Skeletal muscle satellite cell (primary cell): ENCODE measurements at regions not wholly inside any gene's neighbourhood (a gene's known extent, or its start where the extent isn't known, plus 50 kb on each side); places are given as distances from the start of the nearest gene placed in this dataset.
"Not testable (repeated sequence)": the region's sequence is repeated elsewhere in the genome, so short reads cannot be mapped to it uniquely, and the experiment has no call there.

ENCODE experiments used
- H3K27me3 ChIP-seq: 2 replicates; pipeline ENCODE4 v1.7.0; 2013; ENCODE audit warnings: low read length; ENCODE audit not compliant: control insufficient read depth, insufficient read depth
- H3K36me3 ChIP-seq: 2 replicates; pipeline ENCODE4 v1.7.0; 2013; ENCODE audit warnings: mild to moderate bottlenecking, control low read depth, low read length; ENCODE audit not compliant: insufficient read depth
- H3K4me1 ChIP-seq: 2 replicates; pipeline ENCODE4 v1.7.0; 2013; ENCODE audit warnings: low read length; ENCODE audit not compliant: control insufficient read depth, insufficient read depth
- H3K4me2 ChIP-seq: 2 replicates; pipeline ENCODE4 v1.7.0; 2013; ENCODE audit warnings: mild to moderate bottlenecking, low read length
- H3K4me3 ChIP-seq: 2 replicates; pipeline ENCODE4 v1.7.0; 2013; ENCODE audit warnings: low read length
- H3K9ac ChIP-seq: 2 replicates; pipeline ENCODE4 v1.7.0; 2013; ENCODE audit warnings: mild to moderate bottlenecking, low read depth, low read length, moderate library complexity
- H3K9me3 ChIP-seq: replicated peaks from 2 replicates; pipeline ENCODE4 v1.7.0; 2013; ENCODE audit warnings: mild to moderate bottlenecking, control low read depth, low read length

- no peaks in the 10 kb centered on the region for H3K27me3 ChIP-seq
- H3K4me1 ChIP-seq = peaks cover 21% of the 10 kb centered on the region
These were observed 66.7 kb upstream of the GOLGA8B start for GRCh38 chr15:34650177-34650576.

DNA sequence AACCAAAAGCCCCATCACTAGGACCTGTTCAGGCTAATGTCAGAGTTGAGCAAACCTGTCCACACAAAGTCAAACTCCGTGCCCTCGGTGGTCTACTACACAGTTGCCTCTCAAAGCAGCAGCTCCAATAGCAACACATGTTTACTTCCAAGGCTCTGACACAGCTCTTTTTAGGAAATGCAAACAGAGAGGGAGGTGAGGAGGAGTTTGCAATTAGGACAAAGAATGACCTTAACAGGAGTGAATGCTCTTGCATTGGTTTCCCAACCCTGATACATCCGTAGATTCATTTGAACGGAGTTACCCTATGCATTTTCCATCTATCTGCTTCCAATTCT lies 64.8 kb upstream of the GOLGA8B start:
- H3K4me1 ChIP-seq = peaks cover 26% of the 10 kb centered on the region
- no peak overlapping the region for H3K4me3 ChIP-seq
- peaks cover 2% of the 10 kb centered on the region for H3K9me3 ChIP-seq
- no peak overlapping the region for H3K9ac ChIP-seq
- no peak overlapping the region for H3K4me2 ChIP-seq
- H3K36me3 ChIP-seq = no peaks in the 10 kb centered on the region
- H3K27me3 ChIP-seq = no peaks in the 10 kb centered on the region

More at GRCh38 chr15:34650177-34650576, 66.7 kb upstream of the GOLGA8B start:
- Histone ChIP-seq H3K9me3 (no peaks in the 10 kb centered on the region), H3K4me2 (no peak overlapping the region), H3K4me3 (no peak overlapping the region), H3K36me3 (no peaks in the 10 kb centered on the region), H3K9ac (no peak overlapping the region)

- H3K36me3 ChIP-seq = no peaks in the 10 kb centered on the region
- peaks cover 26% of the 10 kb centered on the region for H3K4me1 ChIP-seq
- H3K9me3 ChIP-seq = peaks cover 2% of the 10 kb centered on the region
- H3K27me3 ChIP-seq = no peaks in the 10 kb centered on the region
- H3K9ac ChIP-seq = no peak overlapping the region
- H3K4me3 ChIP-seq = no peak overlapping the region
- no peak overlapping the region for H3K4me2 ChIP-seq
These were observed 64.3 kb upstream of the GOLGA8B start for GRCh38 chr15:34647569-34648293.

DNA sequence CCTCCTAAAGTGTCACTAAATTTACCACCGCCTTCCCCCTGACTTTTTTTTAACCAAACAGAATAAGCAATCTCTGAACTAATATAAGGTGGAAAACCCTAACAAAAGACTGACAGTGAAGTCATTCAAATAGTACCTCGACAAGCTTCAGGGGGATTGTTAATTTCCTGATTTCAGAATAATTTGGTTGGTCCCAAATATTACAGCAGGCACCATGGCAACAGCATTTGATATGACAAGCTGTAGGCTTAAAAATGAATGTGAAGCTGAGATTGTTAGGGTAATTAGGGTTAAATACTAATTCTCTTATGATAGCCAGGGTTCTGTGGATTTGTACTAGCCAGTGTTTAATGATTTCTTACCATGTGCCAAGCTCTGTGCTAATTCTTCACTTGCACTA lies 63.5 kb upstream of the GOLGA8B start:
- Histone ChIP-seq H3K4me3 (no peak overlapping the region), H3K9me3 (peaks cover 2% of the 10 kb centered on the region), H3K4me2 (no peak overlapping the region), H3K9ac (no peak overlapping the region), H3K36me3 (no peaks in the 10 kb centered on the region), H3K4me1 (peaks cover 26% of the 10 kb centered on the region), H3K27me3 (no peaks in the 10 kb centered on the region)

GRCh38 chr15:34644851-34645250 lies 61.4 kb upstream of the GOLGA8B start:
- Histone ChIP-seq H3K27me3 (no peaks in the 10 kb centered on the region), H3K9ac (no peak overlapping the region), H3K4me3 (no peak overlapping the region), H3K36me3 (no peaks in the 10 kb centered on the region), H3K4me1 (peaks cover 15% of the 10 kb centered on the region), H3K9me3 (peaks cover 2% of the 10 kb centered on the region), H3K4me2 (no peak overlapping the region)

DNA sequence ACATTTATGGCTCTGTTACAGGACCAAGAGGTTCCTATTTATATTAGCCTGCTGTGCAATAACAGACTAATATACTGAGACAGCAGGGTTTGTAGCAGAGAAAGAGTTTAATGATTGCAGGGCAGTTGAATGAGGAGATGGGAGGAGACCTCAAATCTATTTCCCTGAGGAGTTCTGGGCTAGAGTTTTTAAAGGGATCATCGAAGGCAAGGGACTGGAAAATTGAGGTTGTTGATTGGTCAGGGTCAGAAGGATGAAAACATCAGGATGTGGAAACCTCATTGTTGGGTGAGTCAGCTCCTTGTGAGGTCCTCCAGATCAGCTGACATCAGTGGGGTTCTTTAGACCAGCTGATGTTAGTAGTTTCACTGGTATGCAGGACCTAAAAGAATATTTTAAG lies 60.6 kb upstream of the GOLGA8B start:
- Histone ChIP-seq H3K9ac (no peak overlapping the region), H3K4me3 (no peak overlapping the region)

GRCh38 chr15:34642247-34642646 lies 58.8 kb upstream of the GOLGA8B start:
- Histone ChIP-seq H3K4me3 (no peak overlapping the region), H3K4me2 (no peak overlapping the region), H3K9me3 (peaks cover 2% of the 10 kb centered on the region), H3K36me3 (no peaks in the 10 kb centered on the region), H3K9ac (no peak overlapping the region), H3K27me3 (no peaks in the 10 kb centered on the region), H3K4me1 (peaks cover 5% of the 10 kb centered on the region)

More for the DNA sequence above, 60.6 kb upstream of the GOLGA8B start:
- H3K4me2 ChIP-seq = no peak overlapping the region
- no peaks in the 10 kb centered on the region for H3K36me3 ChIP-seq
- H3K9me3 ChIP-seq = peaks cover 2% of the 10 kb centered on the region
- H3K27me3 ChIP-seq = no peaks in the 10 kb centered on the region
- H3K4me1 ChIP-seq = peaks cover 7% of the 10 kb centered on the region

DNA sequence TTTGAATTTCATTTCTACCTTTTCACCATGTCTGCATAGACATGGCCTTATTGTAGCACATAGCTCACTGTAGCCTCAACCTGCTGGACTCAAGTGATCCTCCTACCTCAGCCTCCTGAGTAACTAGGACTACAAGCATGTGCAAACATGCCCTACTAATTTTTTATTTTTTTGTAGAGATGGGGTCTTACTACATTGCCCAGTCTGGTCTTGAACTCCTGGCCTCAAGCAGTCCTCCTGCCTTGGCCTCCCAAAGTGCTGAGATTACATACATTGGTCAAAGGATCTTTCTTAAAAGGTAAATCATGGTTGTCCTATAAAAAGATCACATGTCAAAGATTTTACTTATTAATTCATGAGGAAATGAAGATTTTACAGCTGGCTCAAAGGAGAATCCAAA lies 57.2 kb upstream of the GOLGA8B start:
- H3K4me2 ChIP-seq = no peak overlapping the region
- peaks cover 2% of the 10 kb centered on the region for H3K9me3 ChIP-seq
- no peak overlapping the region for H3K9ac ChIP-seq
- no peak overlapping the region for H3K4me3 ChIP-seq
- H3K36me3 ChIP-seq = no peaks in the 10 kb centered on the region
- H3K27me3 ChIP-seq = no peaks in the 10 kb centered on the region
- H3K4me1 ChIP-seq = peaks cover 5% of the 10 kb centered on the region

GRCh38 chr15:34637305-34637704 lies 53.9 kb upstream of the GOLGA8B start:
- Histone ChIP-seq H3K9ac (no peak overlapping the region), H3K36me3 (no peaks in the 10 kb centered on the region), H3K27me3 (no peaks in the 10 kb centered on the region), H3K4me3 (no peak overlapping the region), H3K9me3 (no peaks in the 10 kb centered on the region), H3K4me1 (no peaks in the 10 kb centered on the region), H3K4me2 (no peak overlapping the region)

- H3K27me3 ChIP-seq, H3K4me2 ChIP-seq, H3K9ac ChIP-seq, H3K4me1 ChIP-seq, H3K9me3 ChIP-seq, H3K4me3 ChIP-seq, H3K36me3 ChIP-seq: not testable (repeated sequence)
These were observed 50.2 kb upstream of the GOLGA8B start for GRCh38 chr15:34633602-34634001.
